Activated naive CD4-positive, alpha-beta T cell treated with anti-CD3 and anti-CD28 coated beads, Interleukin-2, amount 10 ng/mL, durations not matched to agents 7 days and 5 days (primary cell): ENCODE measurements at regions not wholly inside any gene's neighbourhood (a gene's known extent, or its start where the extent isn't known, plus 50 kb on each side); places are given as distances from the start of the nearest gene placed in this dataset.
"Not testable (repeated sequence)": the region's sequence is repeated elsewhere in the genome, so short reads cannot be mapped to it uniquely, and the experiment has no call there.

Source experiments
- CTCF ChIA-PET: fragments of 350-600 bp; sonication (Branson Sonifier 250); formaldehyde crosslinking; loops from one replicate; lab custom pipeline; 2021; ENCODE audit warnings: antibody characterized with exemption; lab: Charles Lee
- DNase-seq: peaks from one replicate; pipeline ENCODE4 v3.0.0-alpha.2; 2020
- H3K27ac Mint-ChIP-seq: one replicate; pipeline ENCODE4 v1.8.0; 2021; ENCODE audit warnings: mild to moderate bottlenecking, moderate library complexity, mixed read lengths
- H3K27me3 Mint-ChIP-seq: one replicate; pipeline ENCODE4 v1.8.0; 2021; ENCODE audit warnings: mild to moderate bottlenecking, mixed read lengths
- H3K36me3 Mint-ChIP-seq: one replicate; pipeline ENCODE4 v1.8.0; 2021; ENCODE audit warnings: mixed read lengths
- H3K4me1 Mint-ChIP-seq: one replicate; pipeline ENCODE4 v1.8.0; 2021; ENCODE audit warnings: mixed read lengths
- H3K4me3 Mint-ChIP-seq: one replicate; pipeline ENCODE4 v1.8.0; 2021; ENCODE audit warnings: mild to moderate bottlenecking, moderate library complexity, mixed read lengths
- H3K9me3 Mint-ChIP-seq: one replicate; pipeline ENCODE4 v1.8.0; 2021; ENCODE audit warnings: mixed read lengths

DNA sequence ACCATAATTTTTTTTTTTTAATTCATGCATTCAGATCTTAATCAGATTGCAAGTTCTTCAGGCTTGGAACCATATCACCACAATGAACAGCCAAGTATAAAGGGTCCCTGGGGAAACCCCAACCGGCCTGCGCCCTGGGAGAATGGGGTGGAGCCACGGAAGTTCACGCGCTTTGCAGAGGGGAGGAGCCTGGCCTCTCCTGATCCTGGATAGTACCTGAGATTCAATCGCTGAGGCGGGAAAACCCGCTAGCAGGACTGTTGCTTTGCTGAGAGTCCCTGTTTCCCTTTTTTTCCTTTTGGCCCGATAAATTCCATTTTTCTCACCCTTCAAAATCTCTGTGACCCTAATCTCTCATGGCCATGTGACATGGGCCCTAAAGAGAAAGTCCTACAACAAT, 385.1 kb downstream of the IRS2 start:
- peaks cover 3% of the 10 kb centered on the region for H3K27me3 Mint-ChIP-seq
- no peaks in the 10 kb centered on the region for H3K36me3 Mint-ChIP-seq
- no peak for DNase-seq
- H3K27ac Mint-ChIP-seq = no peak overlapping the region
- no peak overlapping the region for H3K4me3 Mint-ChIP-seq
- H3K4me1 Mint-ChIP-seq = no peaks in the 10 kb centered on the region
- H3K9me3 Mint-ChIP-seq = no peaks in the 10 kb centered on the region
- CTCF ChIA-PET = no interaction called here

DNA sequence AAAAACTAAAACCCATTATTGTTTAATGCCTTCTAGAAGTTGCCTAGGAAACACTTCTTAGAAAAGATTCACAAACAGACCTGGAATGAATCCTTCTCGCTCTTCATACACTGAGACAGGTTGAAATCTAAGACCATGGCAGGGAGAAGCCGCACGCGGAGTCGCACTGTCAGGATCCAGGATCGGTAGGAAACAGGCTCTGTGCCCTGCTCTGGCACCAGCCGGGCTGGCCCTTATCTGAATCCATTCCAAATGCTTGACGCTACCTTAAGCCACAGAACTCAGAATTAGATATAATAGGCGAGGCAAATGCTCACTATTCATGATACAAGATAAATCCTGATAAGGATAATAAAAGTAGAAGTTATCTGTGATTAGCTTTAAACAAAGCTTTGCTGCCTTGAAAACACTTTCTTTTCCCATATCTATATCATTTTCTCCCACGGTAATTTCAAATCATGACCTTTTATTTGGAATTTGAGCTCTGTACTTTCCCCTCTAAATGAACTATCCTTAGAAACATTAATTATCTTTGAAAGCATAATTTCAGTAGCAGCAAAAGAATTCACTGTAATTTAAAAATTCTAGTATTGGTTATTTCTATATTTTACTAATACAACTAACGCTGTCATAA, 385.6 kb downstream of the IRS2 start:
- CTCF ChIA-PET = no interaction called here
- H3K36me3 Mint-ChIP-seq = no peaks in the 10 kb centered on the region
- DNase-seq = no peak
- H3K4me1 Mint-ChIP-seq = no peaks in the 10 kb centered on the region
- H3K27ac Mint-ChIP-seq = no peak overlapping the region
- no peak overlapping the region for H3K4me3 Mint-ChIP-seq
- no peaks in the 10 kb centered on the region for H3K9me3 Mint-ChIP-seq
- peaks cover 3% of the 10 kb centered on the region for H3K27me3 Mint-ChIP-seq

DNA sequence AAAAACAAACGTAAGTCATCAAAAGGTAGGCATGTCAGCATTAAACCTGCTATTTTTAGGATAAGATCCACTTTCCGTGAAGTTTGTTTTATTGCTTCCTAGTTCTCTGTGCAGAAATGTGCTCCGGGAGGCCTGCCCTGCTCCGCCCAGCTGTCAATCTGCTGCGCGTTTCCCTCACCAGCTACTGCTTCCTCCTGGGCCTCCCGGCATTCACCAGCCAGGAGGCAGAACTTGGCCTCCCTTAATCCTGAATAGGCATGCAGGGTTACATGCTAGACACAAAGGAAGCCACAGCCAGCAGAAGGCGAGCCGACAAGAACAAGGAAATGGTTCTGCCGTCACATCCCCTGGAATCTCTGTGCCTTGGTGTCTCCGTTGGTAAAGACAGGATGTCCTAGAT, 386.2 kb downstream of the IRS2 start:
- Mint-ChIP-seq H3K9me3 (no peaks in the 10 kb centered on the region), H3K27me3 (peaks cover 3% of the 10 kb centered on the region), H3K4me1 (no peaks in the 10 kb centered on the region), H3K27ac (no peak overlapping the region), H3K4me3 (no peak overlapping the region), H3K36me3 (no peaks in the 10 kb centered on the region)
- CTCF ChIA-PET = no interaction called here
- DNase-seq = no peak

DNA sequence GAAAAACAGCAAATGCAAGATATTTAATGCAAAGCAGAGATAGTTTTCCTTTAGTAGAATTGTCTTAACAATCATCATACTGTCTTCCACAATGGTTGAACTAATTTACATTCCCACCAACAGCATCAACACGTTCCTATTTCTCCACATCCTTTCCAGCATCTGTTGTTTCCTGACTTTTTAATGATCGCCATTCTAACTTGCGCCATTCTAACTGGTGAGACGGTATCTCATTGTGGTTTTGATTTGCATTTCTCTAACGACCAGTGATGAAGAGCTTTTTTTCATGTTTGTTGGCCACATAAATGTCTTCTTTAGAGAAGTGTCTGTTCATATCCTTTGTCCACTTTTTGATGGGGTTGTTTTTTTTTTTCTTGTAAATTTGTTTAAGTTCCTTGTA, 388.3 kb downstream of the IRS2 start:
- CTCF ChIA-PET, H3K4me3 Mint-ChIP-seq, H3K27me3 Mint-ChIP-seq, DNase-seq, H3K9me3 Mint-ChIP-seq, H3K4me1 Mint-ChIP-seq, H3K27ac Mint-ChIP-seq, H3K36me3 Mint-ChIP-seq: not testable (repeated sequence)

DNA sequence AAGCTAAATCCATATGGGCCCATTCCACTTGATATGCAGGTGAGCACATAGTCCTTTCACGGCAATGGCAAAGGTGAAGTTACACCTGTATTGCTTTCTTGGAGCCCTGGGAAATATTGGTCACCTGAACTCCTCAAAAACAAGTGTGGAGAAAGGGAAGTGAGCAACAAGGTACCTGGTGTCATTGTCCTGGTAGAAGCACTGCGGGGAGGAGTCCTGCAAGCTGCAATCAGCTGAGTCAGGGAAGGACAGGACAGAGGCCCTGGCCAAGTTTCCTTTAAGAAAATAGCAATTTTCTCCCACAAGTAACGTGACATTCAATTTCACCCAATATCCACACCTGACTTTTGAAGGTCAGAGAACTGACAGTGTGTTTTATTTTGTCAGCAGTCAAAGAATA, 389.1 kb downstream of the IRS2 start:
- DNase-seq = no peak
- H3K9me3 Mint-ChIP-seq = no peaks in the 10 kb centered on the region
- H3K4me3 Mint-ChIP-seq = no peak overlapping the region
- no peaks in the 10 kb centered on the region for H3K36me3 Mint-ChIP-seq
- no peaks in the 10 kb centered on the region for H3K27me3 Mint-ChIP-seq
- no peak overlapping the region for H3K27ac Mint-ChIP-seq
- CTCF ChIA-PET = no interaction called here
- H3K4me1 Mint-ChIP-seq = no peaks in the 10 kb centered on the region

DNA sequence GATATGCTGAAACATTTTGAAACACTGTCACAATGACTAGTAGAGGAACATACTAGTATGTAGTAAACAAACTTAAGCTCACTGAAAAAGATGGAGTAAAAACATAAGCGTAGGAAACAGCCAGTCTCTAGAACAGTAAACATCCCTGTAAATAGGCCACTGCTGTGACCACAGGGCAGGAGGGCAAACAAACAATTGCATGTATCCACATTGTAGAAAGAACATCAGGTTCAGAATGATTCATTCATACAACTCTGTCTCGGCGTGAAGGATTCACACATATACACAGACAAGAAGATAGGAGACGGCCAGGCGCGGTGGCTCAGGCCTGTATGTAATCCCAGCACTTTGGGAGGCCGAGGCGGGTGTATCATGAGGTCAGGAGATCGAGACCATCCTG, 390.1 kb downstream of the IRS2 start:
- no peaks in the 10 kb centered on the region for H3K27me3 Mint-ChIP-seq
- H3K4me1 Mint-ChIP-seq = no peaks in the 10 kb centered on the region
- no peak overlapping the region for H3K27ac Mint-ChIP-seq
- H3K36me3 Mint-ChIP-seq = no peaks in the 10 kb centered on the region
- H3K9me3 Mint-ChIP-seq = no peaks in the 10 kb centered on the region
- no peak for DNase-seq
- no peak overlapping the region for H3K4me3 Mint-ChIP-seq
- CTCF ChIA-PET = no interaction called here

DNA sequence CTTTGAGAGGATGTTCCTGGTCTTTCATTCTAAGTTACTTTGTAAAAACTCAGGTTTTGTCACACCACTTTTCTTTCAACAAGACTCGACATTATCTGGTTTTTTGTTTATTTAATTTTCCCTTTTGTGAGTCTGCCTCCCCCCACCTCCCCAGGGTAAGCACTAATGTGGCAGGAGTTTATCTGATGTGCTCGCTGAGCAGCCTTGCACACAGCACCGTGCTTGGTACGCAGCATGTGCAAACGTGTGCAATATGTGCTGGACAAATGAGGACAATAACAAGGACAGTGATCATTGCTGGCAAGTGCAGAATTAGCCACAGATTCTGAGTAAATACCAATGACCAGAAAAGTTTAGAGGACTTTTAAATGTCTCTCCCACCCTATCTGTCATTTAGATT, 391.4 kb downstream of the IRS2 start:
- CTCF ChIA-PET = no interaction called here
- no peaks in the 10 kb centered on the region for H3K9me3 Mint-ChIP-seq
- DNase-seq = no peak
- no peak overlapping the region for H3K4me3 Mint-ChIP-seq
- no peak overlapping the region for H3K27ac Mint-ChIP-seq
- H3K27me3 Mint-ChIP-seq = no peaks in the 10 kb centered on the region
- H3K4me1 Mint-ChIP-seq = no peaks in the 10 kb centered on the region
- no peaks in the 10 kb centered on the region for H3K36me3 Mint-ChIP-seq

DNA sequence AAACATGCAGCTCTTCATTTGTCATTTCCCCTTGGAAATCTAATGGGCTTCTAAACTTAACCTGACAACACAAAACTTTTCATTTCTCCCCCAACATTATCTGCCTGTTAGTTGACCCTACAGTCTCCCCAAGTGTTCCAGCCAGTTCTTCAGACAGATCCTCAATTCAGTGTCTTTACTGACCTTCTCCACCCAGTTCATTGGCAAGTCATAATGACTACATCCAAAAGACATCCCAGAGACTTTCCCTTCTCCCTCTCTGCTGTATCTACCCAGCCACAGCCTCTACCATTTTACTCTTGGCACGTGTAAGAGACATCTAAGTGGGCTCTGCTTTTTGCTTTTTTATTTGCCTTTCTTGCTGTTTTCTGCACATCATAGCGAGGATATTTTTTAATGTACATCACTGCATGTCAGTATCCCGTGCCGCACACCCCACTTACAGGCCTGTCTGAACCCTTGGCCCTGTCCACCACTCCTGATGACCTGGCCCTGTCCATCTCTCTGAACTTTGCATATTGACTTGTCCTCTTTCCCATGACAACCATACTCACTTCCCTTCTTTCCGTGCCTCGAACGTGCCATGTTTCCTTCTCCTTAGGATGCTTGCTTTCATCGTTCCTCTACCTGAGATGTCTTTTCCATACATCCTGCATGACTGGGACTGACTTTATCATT, 391.9 kb downstream of the IRS2 start:
- Mint-ChIP-seq H3K9me3 (no peaks in the 10 kb centered on the region), H3K4me3 (no peak overlapping the region), H3K4me1 (no peaks in the 10 kb centered on the region), H3K27ac (no peak overlapping the region), H3K36me3 (no peaks in the 10 kb centered on the region), H3K27me3 (no peaks in the 10 kb centered on the region)
- CTCF ChIA-PET = no interaction called here
- DNase-seq = no peak

DNA sequence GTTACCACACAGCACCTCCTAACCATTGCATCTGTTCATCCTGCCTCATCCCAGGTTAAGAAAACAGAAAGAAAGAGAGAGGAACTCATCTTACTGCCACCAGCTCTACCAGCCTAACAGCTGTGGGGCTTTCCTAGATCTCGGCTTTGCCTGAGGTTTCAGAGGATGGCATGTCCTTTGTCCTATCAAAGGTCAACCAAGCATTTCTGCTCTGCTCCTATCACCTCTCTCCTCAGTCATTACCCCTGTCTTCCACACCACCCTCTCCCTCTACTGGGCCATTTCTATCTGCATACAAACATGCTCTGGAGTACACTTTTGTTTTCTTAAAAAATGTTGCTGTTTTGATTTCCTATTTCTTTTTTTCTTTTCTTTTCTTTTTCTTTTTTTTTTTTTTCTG, 393.3 kb downstream of the IRS2 start:
- Mint-ChIP-seq H3K4me3 (no peak overlapping the region), H3K4me1 (no peaks in the 10 kb centered on the region), H3K36me3 (no peaks in the 10 kb centered on the region), H3K27me3 (no peaks in the 10 kb centered on the region), H3K27ac (no peak overlapping the region), H3K9me3 (no peaks in the 10 kb centered on the region)
- no peak for DNase-seq
- CTCF ChIA-PET = no interaction called here

DNA sequence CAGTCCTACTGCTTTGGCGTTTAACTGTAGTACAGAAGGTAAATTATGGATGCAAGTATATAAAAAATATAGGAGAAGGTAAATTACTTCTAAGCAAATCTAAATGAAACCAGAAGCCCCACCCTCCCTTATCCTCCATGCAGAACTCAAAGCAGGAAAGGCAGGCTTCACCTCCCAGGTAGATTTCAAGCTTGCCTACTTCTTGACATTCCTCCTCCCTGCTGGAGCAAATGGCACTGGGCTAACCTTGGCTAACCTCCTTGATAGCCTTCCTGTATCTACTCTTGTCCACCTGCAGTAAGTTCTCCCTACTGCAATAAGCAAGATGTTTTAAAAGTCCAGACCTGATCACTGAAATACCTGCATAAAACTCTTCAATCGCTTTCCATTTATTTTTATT, 396.0 kb downstream of the IRS2 start:
- no peak for DNase-seq
- Mint-ChIP-seq H3K27ac (no peak overlapping the region), H3K27me3 (no peaks in the 10 kb centered on the region), H3K4me1 (no peaks in the 10 kb centered on the region), H3K9me3 (no peaks in the 10 kb centered on the region), H3K4me3 (no peak overlapping the region), H3K36me3 (no peaks in the 10 kb centered on the region)
- CTCF ChIA-PET = no interaction called here

DNA sequence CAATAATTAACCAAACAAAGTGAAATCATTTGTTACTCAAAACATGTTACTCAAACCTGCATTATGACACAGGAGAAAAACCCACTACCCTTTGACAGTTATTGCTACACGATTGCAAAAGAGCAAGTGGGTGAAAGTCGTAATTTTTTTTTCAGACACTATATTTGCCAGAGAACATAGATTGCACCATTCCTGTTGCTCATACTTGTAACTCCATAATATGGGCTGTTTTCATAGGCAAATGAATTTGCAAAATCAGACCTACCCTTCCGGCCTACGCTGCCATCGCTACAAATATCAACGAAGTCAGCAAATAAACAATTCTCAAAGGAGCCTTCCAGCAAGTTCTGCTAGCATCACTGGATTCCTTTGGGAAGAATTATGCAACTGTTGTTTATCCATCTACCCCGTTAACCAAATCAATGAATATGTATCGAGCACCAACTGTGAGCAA, 396.5 kb downstream of the IRS2 start:
- no peak overlapping the region for H3K4me3 Mint-ChIP-seq
- H3K4me1 Mint-ChIP-seq = no peaks in the 10 kb centered on the region
- no peak for DNase-seq
- no peak overlapping the region for H3K27ac Mint-ChIP-seq
- no peaks in the 10 kb centered on the region for H3K9me3 Mint-ChIP-seq
- H3K27me3 Mint-ChIP-seq = no peaks in the 10 kb centered on the region
- no peaks in the 10 kb centered on the region for H3K36me3 Mint-ChIP-seq
- CTCF ChIA-PET = no interaction called here

DNA sequence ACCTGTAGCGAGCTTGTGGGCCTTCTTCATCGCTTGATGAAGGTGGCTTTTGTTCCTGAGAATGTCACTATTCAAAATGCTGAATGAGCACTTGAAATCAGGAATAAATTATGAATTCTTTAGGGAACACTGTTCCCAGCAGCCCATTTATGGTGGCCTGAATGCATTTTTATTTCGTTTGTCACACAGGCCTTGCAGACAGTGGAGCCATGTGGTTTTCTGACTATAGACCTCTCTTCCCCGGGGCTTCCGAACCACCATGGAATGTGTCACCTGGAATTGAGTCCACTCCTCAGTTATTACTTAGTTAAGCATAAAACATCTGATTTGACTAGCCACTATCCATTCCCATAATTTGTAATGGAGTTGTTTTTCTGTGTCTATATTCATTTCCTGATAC, 396.9 kb downstream of the IRS2 start:
- no peak for DNase-seq
- H3K36me3 Mint-ChIP-seq = no peaks in the 10 kb centered on the region
- CTCF ChIA-PET = no interaction called here
- H3K4me3 Mint-ChIP-seq = no peak overlapping the region
- no peak overlapping the region for H3K27ac Mint-ChIP-seq
- no peaks in the 10 kb centered on the region for H3K4me1 Mint-ChIP-seq
- H3K9me3 Mint-ChIP-seq = no peaks in the 10 kb centered on the region
- H3K27me3 Mint-ChIP-seq = no peaks in the 10 kb centered on the region

DNA sequence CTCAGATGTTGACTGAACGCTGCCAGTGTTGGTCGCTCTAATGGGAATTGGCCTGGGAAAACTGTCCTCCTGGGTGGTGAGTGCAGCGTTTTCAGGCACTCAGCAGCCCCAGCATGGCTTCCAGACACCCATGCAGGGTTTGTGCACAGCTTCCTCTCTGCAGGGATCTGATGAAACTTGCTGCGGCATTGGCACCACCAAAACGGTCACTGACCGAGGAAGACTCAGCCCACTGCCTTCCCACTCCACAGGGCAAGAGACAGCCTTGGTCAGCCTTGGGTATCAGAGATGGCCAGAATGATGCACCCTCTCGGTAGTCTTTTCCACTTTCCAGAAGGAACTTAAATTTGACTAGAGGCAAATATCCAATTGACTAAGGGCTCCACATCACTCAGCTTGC, 398.9 kb downstream of the IRS2 start:
- H3K36me3 Mint-ChIP-seq = no peaks in the 10 kb centered on the region
- DNase-seq = no peak
- no peaks in the 10 kb centered on the region for H3K4me1 Mint-ChIP-seq
- H3K4me3 Mint-ChIP-seq = no peak overlapping the region
- no peaks in the 10 kb centered on the region for H3K27me3 Mint-ChIP-seq
- H3K27ac Mint-ChIP-seq = no peak overlapping the region
- no peaks in the 10 kb centered on the region for H3K9me3 Mint-ChIP-seq
- CTCF ChIA-PET = no interaction called here

DNA sequence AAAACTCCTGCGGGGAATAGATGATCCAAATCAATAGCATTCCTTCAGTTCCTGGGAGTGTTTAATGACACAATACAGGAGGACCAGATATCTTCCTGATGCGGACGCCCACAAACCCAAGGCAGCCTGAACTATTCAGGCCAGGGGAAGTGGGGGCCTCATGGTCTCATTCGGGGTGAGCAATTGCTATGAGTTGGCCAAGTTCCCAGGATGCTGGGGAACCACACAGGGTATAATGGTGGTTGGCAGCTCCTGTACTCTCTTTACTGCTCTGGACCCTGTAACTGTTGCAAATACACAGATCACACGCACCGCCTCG, 401.2 kb downstream of the IRS2 start:
- CTCF ChIA-PET = no interaction called here
- H3K27me3 Mint-ChIP-seq = no peaks in the 10 kb centered on the region
- no peak overlapping the region for H3K4me3 Mint-ChIP-seq
- no peak for DNase-seq
- H3K4me1 Mint-ChIP-seq = no peaks in the 10 kb centered on the region
- no peaks in the 10 kb centered on the region for H3K36me3 Mint-ChIP-seq
- no peak overlapping the region for H3K27ac Mint-ChIP-seq
- H3K9me3 Mint-ChIP-seq = no peaks in the 10 kb centered on the region

DNA sequence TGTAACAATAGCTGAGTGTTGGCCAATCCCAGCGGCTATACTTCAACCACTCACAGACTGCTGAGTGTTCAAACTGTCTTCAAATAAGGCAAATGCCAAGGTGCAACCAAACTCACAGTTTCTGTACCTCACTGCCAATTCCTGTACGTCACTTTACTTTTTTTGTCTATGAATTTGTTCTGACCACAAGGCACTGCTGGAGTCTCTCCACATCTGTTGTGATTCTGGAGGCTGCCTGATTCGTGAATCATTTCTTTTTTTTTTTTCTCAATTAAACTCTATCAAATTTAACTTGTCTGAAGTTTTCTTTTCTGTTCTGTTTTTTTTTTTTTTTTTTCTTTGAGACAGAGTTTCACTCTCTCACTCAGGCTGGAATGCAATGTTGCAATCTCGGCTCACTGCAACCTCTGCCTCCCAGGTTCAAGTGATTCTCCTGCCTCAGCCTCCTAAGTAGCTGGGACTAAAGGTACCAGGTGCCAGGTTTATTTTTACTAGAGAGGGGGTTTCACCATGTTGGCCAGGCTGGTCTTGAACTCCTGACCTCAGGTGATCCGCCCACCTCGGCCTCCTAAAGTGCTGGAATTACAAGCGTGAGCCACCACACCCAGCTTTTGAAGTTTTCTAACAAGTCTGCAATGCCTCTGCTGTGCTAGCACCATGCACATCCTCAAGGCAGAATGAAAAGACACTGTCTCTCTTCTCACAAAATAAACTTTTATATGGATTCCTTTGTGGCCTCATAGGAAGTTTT, 401.7 kb downstream of the IRS2 start:
- H3K27ac Mint-ChIP-seq = no peak overlapping the region
- CTCF ChIA-PET = no interaction called here
- no peaks in the 10 kb centered on the region for H3K27me3 Mint-ChIP-seq
- no peaks in the 10 kb centered on the region for H3K4me1 Mint-ChIP-seq
- no peak overlapping the region for H3K4me3 Mint-ChIP-seq
- no peaks in the 10 kb centered on the region for H3K36me3 Mint-ChIP-seq
- no peak for DNase-seq
- no peaks in the 10 kb centered on the region for H3K9me3 Mint-ChIP-seq
